ENCODE measurements at regions not wholly inside any gene's neighbourhood (a gene's known extent, or its start where the extent isn't known, plus 50 kb on each side); places are given as distances from the start of the nearest gene placed in this dataset.

DNA sequence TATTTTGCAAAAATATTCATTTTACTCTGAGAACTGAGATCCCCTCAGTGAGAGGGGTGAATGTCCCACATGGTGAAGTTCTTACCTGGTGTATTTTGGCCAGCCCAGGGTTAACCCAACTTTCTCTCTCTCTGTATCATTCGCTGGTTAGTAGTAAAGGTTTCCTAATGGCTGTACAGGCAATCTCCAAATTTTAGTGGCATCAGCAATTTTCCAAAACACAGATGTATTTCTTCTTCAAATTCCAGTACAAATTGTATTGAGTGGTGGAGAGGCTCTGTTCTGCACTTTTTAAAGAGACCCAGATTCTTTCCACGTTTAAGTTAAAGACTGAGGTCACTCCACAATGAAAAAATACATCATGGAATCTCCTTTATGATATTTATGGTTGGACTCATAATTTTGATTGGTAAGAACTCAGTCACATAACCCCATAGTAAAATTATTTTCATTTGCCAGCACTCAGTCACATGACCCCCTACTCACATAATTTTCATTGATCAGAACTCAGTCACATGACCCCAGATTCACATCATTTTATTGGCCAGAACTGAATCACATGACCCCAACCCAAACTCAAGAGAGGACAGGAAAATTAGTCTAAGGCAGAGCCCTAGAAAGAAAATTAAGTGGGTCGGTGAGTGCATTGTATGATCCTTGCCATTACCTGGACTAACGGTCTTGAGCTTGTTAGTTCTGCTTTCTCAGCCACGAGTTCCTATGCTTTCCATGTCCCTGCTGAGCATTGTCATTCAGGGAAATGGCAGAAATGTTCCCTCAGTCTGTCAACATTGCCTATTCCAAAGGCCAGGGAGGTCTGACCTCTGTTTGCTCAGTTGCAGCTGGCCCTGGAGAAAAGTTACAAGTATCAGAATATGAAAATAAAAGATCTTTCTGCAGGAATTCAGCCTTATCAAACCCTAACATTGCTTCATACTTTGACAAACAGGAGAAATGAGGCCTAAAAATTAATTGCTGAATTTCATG is 1536.2 kb downstream of the AACS start:
- TF ChIP-seq, protein P1, sequence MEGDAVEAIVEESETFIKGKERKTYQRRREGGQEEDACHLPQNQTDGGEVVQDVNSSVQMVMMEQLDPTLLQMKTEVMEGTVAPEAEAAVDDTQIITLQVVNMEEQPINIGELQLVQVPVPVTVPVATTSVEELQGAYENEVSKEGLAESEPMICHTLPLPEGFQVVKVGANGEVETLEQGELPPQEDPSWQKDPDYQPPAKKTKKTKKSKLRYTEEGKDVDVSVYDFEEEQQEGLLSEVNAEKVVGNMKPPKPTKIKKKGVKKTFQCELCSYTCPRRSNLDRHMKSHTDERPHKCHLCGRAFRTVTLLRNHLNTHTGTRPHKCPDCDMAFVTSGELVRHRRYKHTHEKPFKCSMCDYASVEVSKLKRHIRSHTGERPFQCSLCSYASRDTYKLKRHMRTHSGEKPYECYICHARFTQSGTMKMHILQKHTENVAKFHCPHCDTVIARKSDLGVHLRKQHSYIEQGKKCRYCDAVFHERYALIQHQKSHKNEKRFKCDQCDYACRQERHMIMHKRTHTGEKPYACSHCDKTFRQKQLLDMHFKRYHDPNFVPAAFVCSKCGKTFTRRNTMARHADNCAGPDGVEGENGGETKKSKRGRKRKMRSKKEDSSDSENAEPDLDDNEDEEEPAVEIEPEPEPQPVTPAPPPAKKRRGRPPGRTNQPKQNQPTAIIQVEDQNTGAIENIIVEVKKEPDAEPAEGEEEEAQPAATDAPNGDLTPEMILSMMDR (conservative IDR thresholded peaks at IDR 0.05), result no peak
- no peak for TF ChIP-seq EZH2 (IDR thresholded peaks at IDR 0.05; ENCODE audit: low read depth)
